Subcutaneous abdominal adipose tissue (tissue), 5 donors: ENCODE measurements at regions not wholly inside any gene's neighbourhood (a gene's known extent, or its start where the extent isn't known, plus 50 kb on each side); places are given as distances from the start of the nearest gene placed in this dataset.
"Not testable (repeated sequence)": the region's sequence is repeated elsewhere in the genome, so short reads cannot be mapped to it uniquely, and the experiment has no call there.

Experiments
- H3K27ac ChIP-seq: one replicate; pipeline ENCODE4 v1.7.0; 2013; ENCODE audit warnings: low read depth, mild to moderate bottlenecking, inconsistent platforms, low read length, moderate library complexity
- H3K27me3 ChIP-seq, 5 donors: one replicate each; pipeline ENCODE4 v1.7.0; 2013; ENCODE audit warnings: low read length in 5 of 5, inconsistent platforms in 1 of 5; ENCODE audit not compliant: control insufficient read depth in 5 of 5, insufficient read depth in 4 of 5
- H3K36me3 ChIP-seq, 5 donors: one replicate each; pipeline ENCODE4 v1.7.0; 2013; ENCODE audit warnings: low read length in 5 of 5; ENCODE audit not compliant: control insufficient read depth in 5 of 5, insufficient read depth in 5 of 5
- H3K4me1 ChIP-seq, 5 donors: one replicate each; pipeline ENCODE4 v1.7.0; 2013; ENCODE audit warnings: low read length in 5 of 5, mild to moderate bottlenecking in 3 of 5, moderate library complexity in 1 of 5; ENCODE audit not compliant: control insufficient read depth in 5 of 5, insufficient read depth in 5 of 5
- H3K4me3 ChIP-seq, 5 donors: one replicate each; pipeline ENCODE4 v1.7.0; 2013; ENCODE audit warnings: low read length in 5 of 5, low read depth in 1 of 5
- H3K9ac ChIP-seq, 5 donors: one replicate each; pipeline ENCODE4 v1.7.0; 2013; ENCODE audit warnings: low read length in 5 of 5, mild to moderate bottlenecking in 4 of 5, moderate library complexity in 3 of 5
- H3K9me3 ChIP-seq, 5 donors: one replicate each; pipeline ENCODE4 v1.7.0; 2013; ENCODE audit warnings: low read length in 5 of 5; ENCODE audit not compliant: control insufficient read depth in 5 of 5
- donor health status: healthy.
- donor health status: healthy.
- donor health status: healthy.
- donor health status: healthy.
- donor health status: healthy.

DNA sequence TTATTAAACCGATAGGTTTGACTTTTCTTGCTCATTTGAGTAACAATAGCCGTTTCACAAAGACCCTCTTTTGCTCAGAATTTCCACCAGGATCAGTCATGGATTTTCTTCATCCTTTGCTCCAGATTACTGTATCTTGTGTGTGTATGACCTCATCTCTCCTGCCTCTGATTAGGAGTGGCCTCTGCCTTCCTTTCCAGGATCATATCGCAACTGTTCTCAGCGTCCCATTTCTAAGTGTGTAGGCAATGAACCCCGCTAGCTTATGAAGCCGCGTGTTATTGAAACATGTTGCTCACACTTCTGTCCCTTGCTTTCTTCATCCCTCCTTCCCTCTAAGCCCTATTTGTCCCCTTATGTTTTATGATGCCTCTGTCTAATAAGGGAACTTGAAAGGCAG lies 169.8 kb upstream of the RPS23 start:
- Histone ChIP-seq H3K9ac (peak overlapping the region in 2 of 5 donors; percentile 27 to 43), H3K4me1 (peaks cover 3 to 28% (median 27%) of the 10 kb centered on the region in 5 donors)

DNA sequence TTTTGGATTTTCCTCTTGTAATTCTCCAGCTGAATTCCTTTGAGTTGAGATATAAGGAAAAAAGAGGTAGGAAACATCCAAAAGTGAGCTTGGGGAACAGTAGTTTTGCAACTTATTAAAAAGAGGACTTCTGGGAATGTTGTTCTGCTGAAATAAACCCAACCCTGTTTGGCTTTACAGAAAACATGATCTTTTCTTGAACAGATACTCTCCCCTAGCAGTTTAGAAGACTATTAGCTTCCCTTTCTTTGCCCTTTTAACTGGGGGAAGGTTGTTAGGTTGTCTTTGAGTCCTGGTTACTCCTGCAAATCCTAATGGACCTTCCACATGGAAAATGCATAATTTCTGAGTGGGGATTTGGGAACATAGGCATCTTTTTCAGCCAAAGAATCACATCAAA lies 168.7 kb upstream of the RPS23 start:
- peak overlapping the region in 2 of 5 donors; percentile 43 to 55 for H3K9ac ChIP-seq
- H3K9me3 ChIP-seq, result no peaks in the 10 kb centered on the region
- peak overlapping the region; percentile 88 for H3K27ac ChIP-seq
- H3K27me3 ChIP-seq, result no peaks in the 10 kb centered on the region
- H3K4me1 ChIP-seq, result peaks cover 3 to 28% (median 27%) of the 10 kb centered on the region in 5 donors
- no peak overlapping the region for H3K4me3 ChIP-seq
- no peaks in the 10 kb centered on the region for H3K36me3 ChIP-seq

More for the DNA sequence above, 169.8 kb upstream of the RPS23 start:
- Histone ChIP-seq H3K36me3 (no peaks in the 10 kb centered on the region), H3K9me3 (no peaks in the 10 kb centered on the region), H3K27ac (peak overlapping the region; percentile 88), H3K4me3 (no peak overlapping the region), H3K27me3 (no peaks in the 10 kb centered on the region)

DNA sequence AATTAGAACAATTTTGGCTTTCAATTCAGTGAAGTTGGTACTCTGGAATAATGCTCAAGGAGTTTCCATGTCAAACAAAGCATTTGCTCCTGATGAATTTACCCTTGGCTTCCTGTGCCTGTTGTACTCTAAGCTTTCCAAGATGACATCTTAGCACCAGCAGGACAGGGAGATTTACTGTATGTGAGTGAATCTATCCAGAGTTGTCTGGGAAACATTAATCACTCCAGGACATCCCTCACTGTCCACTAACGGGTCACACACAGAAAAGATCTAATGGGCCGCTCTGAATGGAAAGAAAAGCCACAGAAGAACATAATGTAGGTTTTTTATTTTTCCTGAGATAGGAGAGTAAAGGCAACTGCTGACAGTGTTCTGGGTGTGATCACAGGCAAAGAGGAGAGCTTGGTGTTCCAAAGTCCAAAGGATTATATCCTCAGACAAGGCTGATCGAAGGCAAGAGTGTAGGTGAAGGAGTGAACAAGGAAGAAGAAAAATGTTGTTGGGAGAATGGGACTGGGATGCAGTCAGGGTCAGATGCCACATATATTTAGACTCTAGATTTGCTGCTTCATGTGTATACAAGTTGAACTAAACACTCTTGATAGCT lies 167.7 kb upstream of the RPS23 start:
- Histone ChIP-seq H3K4me3 (no peak overlapping the region), H3K4me1 (peaks cover 3 to 28% (median 27%) of the 10 kb centered on the region in 5 donors), H3K9me3 (no peaks in the 10 kb centered on the region), H3K27ac (peak overlapping the region; percentile 88), H3K27me3 (no peaks in the 10 kb centered on the region), H3K9ac (no peak overlapping the region), H3K36me3 (no peaks in the 10 kb centered on the region)

DNA sequence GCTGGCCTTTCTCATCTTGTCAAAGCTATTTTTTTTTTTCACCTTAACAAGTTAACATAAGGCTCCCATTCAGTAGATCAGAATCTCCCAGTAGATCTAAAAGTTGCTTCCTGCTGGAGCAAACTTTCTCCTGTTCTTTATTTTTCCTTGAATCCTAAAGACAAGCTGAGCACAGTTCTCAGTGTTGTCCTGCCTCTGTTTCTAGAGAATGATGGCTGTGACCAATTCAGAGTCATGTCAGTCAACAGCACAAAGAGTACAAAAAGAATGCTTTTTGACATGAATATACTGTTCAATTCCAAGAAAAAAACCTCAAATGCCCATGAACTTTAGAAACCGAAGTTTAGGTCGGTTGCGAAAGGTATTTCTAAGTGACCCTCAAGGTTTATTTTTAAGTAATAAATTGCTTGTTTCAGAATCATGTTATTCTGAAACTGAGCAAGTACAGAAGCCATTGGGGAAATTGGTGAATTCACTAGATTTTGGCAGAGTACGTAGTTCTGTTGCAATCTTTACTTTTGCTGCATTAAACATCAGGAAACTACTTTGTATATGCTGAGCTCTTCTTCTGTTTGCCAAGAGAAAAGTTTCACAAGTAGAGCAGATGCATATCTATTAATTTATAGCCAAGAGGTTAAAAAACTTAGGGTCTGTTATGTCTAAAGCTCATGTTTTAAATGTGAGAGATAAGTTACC lies 161.7 kb upstream of the RPS23 start:
- H3K27me3 ChIP-seq, result no peaks in the 10 kb centered on the region
- no peaks in the 10 kb centered on the region for H3K36me3 ChIP-seq
- peak overlapping the region in 1 of 5 donors; percentile 1 for H3K9ac ChIP-seq
- peaks cover 0 to 3% (median 0%) of the 10 kb centered on the region in 5 donors for H3K9me3 ChIP-seq
- H3K4me1 ChIP-seq, result peaks cover 0 to 3% (median 0%) of the 10 kb centered on the region in 5 donors
- H3K27ac ChIP-seq, result peak overlapping the region; percentile 45
- no peak overlapping the region for H3K4me3 ChIP-seq

DNA sequence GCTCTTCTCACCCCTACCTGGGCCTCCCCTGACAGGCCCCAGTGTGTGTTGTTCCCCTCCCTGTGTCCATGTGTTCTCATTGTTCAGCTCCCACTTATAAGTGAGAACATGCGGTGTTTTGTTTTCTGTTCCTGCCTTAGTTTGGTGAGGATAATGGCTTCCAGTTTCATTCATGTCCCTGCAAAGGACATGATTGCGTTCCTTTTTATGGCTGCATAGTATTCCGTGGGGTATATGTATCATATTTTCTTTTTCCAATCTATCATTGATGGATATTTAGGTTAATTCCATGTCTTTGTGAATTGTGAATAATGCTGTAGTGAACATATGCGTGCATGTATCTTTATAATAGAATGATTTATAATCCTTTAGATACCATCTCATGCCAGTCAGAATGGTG lies 159.4 kb upstream of the RPS23 start:
- H3K9me3 ChIP-seq, H3K4me3 ChIP-seq, H3K36me3 ChIP-seq, H3K4me1 ChIP-seq, H3K27me3 ChIP-seq, H3K27ac ChIP-seq, H3K9ac ChIP-seq: not testable (repeated sequence)

DNA sequence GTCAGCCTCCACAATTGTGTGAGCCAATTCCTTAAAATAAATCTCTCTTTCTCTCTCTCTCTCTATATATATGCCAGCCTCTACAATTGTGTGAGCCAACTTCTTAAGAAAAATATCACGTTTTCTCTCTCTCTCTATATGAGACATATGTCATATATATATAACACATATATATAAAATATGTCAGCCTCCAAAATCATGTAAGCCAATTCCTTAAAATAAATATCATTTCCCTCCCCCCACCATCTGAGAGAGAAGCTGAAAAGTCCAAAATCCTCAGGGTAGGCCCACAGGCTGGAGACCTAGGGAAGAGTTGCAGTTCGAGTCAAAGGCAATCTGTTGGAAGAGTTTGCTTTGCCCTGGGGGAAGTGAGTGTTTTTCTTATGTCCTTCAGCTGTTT lies 158.1 kb upstream of the RPS23 start:
- Histone ChIP-seq H3K36me3 (no peaks in the 10 kb centered on the region), H3K9me3 (peaks cover 0 to 3% (median 0%) of the 10 kb centered on the region in 5 donors), H3K9ac (no peak overlapping the region), H3K4me3 (no peak overlapping the region), H3K27ac (no peak overlapping the region), H3K4me1 (peaks cover 0 to 3% (median 0%) of the 10 kb centered on the region in 5 donors), H3K27me3 (no peaks in the 10 kb centered on the region)

DNA sequence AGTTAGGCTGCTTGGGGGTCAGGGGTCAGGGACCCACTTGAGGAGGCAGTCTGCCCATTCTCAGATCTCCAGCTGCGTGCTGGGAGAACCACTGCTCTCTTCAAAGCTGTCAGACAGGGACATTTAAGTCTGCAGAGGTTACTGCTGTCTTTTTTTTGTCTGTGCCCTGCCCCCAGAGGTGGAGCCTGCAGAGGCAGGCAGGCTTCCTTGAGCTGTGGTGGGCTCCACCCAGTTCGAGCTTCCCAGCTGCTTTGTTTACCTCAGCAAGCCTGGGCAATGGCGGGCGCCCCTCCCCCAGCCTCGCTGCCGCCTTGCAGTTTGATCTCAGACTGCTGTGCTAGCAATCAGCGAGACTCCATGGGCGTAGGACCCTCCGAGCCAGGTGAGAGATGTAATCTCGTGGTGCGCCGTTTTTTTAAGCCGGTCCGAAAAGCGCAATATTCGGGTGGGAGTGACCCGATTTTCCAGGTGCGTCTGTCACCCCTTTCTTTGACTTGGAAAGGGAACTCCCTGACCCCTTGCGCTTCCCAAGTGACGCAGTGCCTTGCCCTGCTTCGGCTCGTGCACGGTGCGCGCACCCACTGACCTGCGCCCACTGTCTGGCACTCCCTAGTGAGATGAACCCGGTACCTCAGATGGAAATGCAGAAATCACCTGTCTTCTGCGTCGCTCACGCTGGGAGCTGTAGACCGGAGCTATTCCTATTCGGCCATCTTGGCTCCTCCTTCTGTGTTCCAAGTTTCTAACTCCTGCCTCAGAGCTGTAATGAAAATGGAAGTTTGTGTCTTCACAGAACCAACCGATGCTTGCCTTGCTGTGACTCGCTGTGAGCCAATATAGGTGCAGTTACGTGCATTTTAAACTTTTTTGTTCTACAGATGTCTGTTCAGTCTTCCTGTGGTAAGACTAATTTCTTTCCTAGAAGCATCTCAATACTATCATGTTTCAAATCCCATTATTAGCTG lies 156.8 kb upstream of the RPS23 start:
- not testable (repeated sequence) for H3K27me3 ChIP-seq, H3K9me3 ChIP-seq, H3K4me3 ChIP-seq, H3K27ac ChIP-seq, H3K36me3 ChIP-seq, H3K9ac ChIP-seq, H3K4me1 ChIP-seq

DNA sequence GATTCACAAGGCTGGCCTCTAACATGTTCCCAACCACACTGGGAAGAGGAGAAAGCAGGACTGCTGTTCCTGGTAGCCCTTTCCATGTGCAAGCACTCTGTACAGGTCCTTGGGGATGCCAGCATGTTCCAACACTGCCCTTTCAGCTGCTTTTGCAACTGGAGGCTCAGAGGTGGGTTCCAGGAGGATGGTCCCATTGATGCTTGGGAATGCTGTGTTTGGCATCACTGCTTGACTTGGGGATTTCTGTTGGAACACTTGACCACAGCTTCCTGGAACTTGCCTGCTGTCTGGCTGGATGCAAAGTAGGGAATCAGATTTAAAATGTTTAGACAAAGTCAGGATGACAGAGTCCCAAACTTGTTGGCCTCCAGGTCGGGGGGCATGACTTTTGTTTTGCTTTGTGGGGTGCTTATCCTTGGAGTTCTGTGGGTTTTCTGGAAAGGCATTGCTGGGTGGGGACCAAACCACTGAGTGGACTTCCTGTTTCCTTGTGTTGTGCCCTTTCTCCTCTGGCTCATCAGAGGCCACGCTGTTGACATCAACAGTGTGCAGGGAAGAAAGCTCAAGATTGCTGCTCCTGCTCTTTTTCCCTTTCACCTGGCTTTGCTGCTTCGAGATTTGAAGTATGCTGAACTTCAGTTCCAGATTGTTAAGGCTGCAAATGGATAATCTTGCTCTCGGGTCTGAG lies 148.5 kb upstream of the RPS23 start:
- no peaks in the 10 kb centered on the region for H3K36me3 ChIP-seq
- H3K4me1 ChIP-seq, result peaks cover 2 to 46% (median 27%) of the 10 kb centered on the region in 5 donors
- H3K9me3 ChIP-seq, result no peaks in the 10 kb centered on the region
- H3K27ac ChIP-seq, result peak overlapping the region; percentile 57
- no peaks in the 10 kb centered on the region for H3K27me3 ChIP-seq
- H3K4me3 ChIP-seq, result no peak overlapping the region
- H3K9ac ChIP-seq, result peak overlapping the region in 2 of 5 donors; percentile 4 to 22

DNA sequence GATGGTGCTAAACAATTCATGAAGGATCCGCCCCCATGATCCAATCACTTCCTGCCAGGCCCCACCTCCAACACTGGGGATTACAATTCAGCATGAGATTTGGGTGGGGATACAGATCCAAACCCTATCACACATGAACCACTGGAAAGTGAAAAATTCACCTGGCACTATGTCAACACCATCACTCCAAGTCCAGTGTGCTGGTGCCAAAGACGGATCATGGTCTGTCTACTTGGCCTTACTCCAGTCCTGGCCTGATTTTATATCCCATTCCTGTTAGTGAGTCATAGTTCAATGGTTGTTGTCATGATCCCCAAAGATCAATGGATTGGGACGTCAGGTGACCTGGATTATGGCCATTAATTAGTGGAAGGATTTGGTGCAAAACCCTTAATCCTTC lies 147.4 kb upstream of the RPS23 start:
- no peak overlapping the region for H3K9ac ChIP-seq
- no peaks in the 10 kb centered on the region for H3K9me3 ChIP-seq
- H3K4me3 ChIP-seq, result no peak overlapping the region
- H3K27ac ChIP-seq, result peak overlapping the region; percentile 57
- peaks cover 2 to 46% (median 27%) of the 10 kb centered on the region in 5 donors for H3K4me1 ChIP-seq
- no peaks in the 10 kb centered on the region for H3K27me3 ChIP-seq
- no peaks in the 10 kb centered on the region for H3K36me3 ChIP-seq
